ENCODE measurements at regions not wholly inside any gene's neighbourhood (a gene's known extent, or its start where the extent isn't known, plus 50 kb on each side); places are given as distances from the start of the nearest gene placed in this dataset.
"Not testable (repeated sequence)": the region's sequence is repeated elsewhere in the genome, so short reads cannot be mapped to it uniquely, and the experiment has no call there.

GRCh38 chr20:54839224-54839623, 363.8 kb downstream of the DOK5 start:
- H3K27ac ChIP-seq (ENCODE audit: low read depth in 2 of 2, low read length in 1 of 2), result no peak overlapping the region
- WGBS, 2 donors, result 64% methylated on average over 6 of the region's 6 CpGs
- no peaks in the 10 kb centered on the region for H3K4me1 ChIP-seq (ENCODE audit: control insufficient read depth in 2 of 2, insufficient read depth in 2 of 2, low read length in 1 of 2)
- no peaks in the 10 kb centered on the region for H3K27me3 ChIP-seq (ENCODE audit: control insufficient read depth in 1 of 2, insufficient read depth in 2 of 2, low read length in 2 of 2)
- H3K9me3 ChIP-seq (ENCODE audit: control insufficient read depth in 2 of 2, insufficient read depth in 1 of 2, low read depth in 1 of 2, low read length in 1 of 2), result no peaks in the 10 kb centered on the region
- H3K36me3 ChIP-seq (ENCODE audit: control insufficient read depth in 2 of 2, insufficient read depth in 2 of 2, low read length in 1 of 2), result no peaks in the 10 kb centered on the region
- H3K4me3 ChIP-seq (ENCODE audit: low read depth in 1 of 2, low read length in 2 of 2), result no peak overlapping the region

DNA sequence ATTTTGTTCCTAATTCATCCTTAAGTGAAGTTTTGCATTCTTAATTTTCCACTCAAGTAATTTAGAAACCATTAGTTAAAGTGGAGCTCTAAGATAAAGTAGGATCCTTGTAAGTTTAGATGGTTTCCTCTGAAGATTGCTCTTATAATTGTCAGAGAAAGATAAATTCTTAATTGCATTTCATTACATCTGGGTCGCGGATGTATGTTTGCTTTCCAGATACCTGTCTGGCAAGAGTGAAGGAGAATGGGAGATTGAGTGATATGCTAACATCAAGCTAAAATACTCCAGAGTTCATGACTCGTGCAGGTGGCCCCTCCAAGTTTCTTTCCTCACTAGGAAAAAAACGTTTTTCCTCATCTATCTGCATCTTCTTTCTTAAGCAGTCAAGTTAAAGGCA, 361.8 kb downstream of the DOK5 start:
- Histone ChIP-seq H3K4me3 (ENCODE audit: low read depth in 1 of 2, low read length in 2 of 2) (no peak overlapping the region), H3K27me3 (ENCODE audit: control insufficient read depth in 1 of 2, insufficient read depth in 2 of 2, low read length in 2 of 2) (no peaks in the 10 kb centered on the region), H3K27ac (ENCODE audit: low read depth in 2 of 2, low read length in 1 of 2) (no peak overlapping the region), H3K36me3 (ENCODE audit: control insufficient read depth in 2 of 2, insufficient read depth in 2 of 2, low read length in 1 of 2) (no peaks in the 10 kb centered on the region), H3K9me3 (ENCODE audit: control insufficient read depth in 2 of 2, insufficient read depth in 1 of 2, low read depth in 1 of 2, low read length in 1 of 2) (no peaks in the 10 kb centered on the region), H3K4me1 (ENCODE audit: control insufficient read depth in 2 of 2, insufficient read depth in 2 of 2, low read length in 1 of 2) (no peaks in the 10 kb centered on the region)
- 41 to 42% methylated on average over 4 of the region's 4 CpGs for WGBS, 2 donors

DNA sequence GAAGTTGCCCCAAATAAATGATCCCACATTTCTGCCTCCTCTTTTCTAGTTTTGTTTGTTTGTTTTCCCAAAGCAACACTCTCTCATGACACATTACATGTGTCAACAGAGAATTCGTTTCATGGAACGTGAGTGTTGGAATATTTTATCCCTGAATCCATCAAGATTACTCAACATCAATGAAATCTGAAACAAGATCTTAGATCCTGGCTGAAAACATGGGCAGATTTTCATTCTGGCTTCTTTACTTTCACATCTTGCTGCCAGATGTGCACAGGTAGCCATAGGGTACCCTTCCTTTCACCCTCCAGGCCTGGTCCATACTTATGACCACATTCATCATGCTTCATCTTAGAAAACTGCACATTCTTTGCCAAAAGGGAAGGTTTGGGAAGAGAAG, 347.0 kb downstream of the DOK5 start:
- no peaks in the 10 kb centered on the region for H3K4me1 ChIP-seq (ENCODE audit: control insufficient read depth in 2 of 2, insufficient read depth in 2 of 2, low read length in 1 of 2)
- no peaks in the 10 kb centered on the region for H3K36me3 ChIP-seq (ENCODE audit: control insufficient read depth in 2 of 2, insufficient read depth in 2 of 2, low read length in 1 of 2)
- 63 to 65% methylated on average over 2 of the region's 2 CpGs for WGBS, 2 donors
- no peaks in the 10 kb centered on the region for H3K27me3 ChIP-seq (ENCODE audit: control insufficient read depth in 1 of 2, insufficient read depth in 2 of 2, low read length in 2 of 2)
- H3K4me3 ChIP-seq (ENCODE audit: low read depth in 1 of 2, low read length in 2 of 2), result no peak overlapping the region
- H3K9me3 ChIP-seq (ENCODE audit: control insufficient read depth in 2 of 2, insufficient read depth in 1 of 2, low read depth in 1 of 2, low read length in 1 of 2), result no peaks in the 10 kb centered on the region
- no peak overlapping the region for H3K27ac ChIP-seq (ENCODE audit: low read depth in 2 of 2, low read length in 1 of 2)

GRCh38 chr20:54820392-54820791, 345.0 kb downstream of the DOK5 start:
- no peaks in the 10 kb centered on the region for H3K36me3 ChIP-seq (ENCODE audit: control insufficient read depth in 2 of 2, insufficient read depth in 2 of 2, low read length in 1 of 2)
- H3K4me1 ChIP-seq (ENCODE audit: control insufficient read depth in 2 of 2, insufficient read depth in 2 of 2, low read length in 1 of 2), result no peaks in the 10 kb centered on the region
- no peak overlapping the region for H3K4me3 ChIP-seq (ENCODE audit: low read depth in 1 of 2, low read length in 2 of 2)
- H3K9me3 ChIP-seq (ENCODE audit: control insufficient read depth in 2 of 2, insufficient read depth in 1 of 2, low read depth in 1 of 2, low read length in 1 of 2), result no peaks in the 10 kb centered on the region
- no peak overlapping the region for H3K27ac ChIP-seq (ENCODE audit: low read depth in 2 of 2, low read length in 1 of 2)
- H3K27me3 ChIP-seq (ENCODE audit: control insufficient read depth in 1 of 2, insufficient read depth in 2 of 2, low read length in 2 of 2), result no peaks in the 10 kb centered on the region

DNA sequence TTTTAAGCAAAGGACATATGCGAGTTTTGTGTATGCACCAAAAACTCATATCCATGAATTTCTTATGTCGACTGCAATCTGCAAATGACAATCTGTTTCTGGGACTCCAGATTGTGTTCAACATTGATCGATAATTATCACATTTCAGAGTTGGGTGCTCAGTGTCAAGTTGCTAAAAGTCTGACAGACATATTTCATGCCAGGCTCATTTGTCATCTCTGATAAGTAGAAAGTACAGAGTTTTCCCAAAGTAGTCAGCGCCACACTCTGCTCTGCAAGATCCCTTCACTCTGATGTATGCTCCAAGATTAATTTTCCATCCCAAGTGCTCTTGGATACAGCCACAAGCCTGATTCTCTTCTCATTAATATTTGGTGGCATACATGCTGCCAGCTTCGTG, 331.1 kb downstream of the DOK5 start:
- no peaks in the 10 kb centered on the region for H3K4me1 ChIP-seq (ENCODE audit: control insufficient read depth in 2 of 2, insufficient read depth in 2 of 2, low read length in 1 of 2)
- no peak overlapping the region for H3K4me3 ChIP-seq (ENCODE audit: low read depth in 1 of 2, low read length in 2 of 2)
- H3K27ac ChIP-seq (ENCODE audit: low read depth in 2 of 2, low read length in 1 of 2), result no peak overlapping the region
- H3K27me3 ChIP-seq (ENCODE audit: control insufficient read depth in 1 of 2, insufficient read depth in 2 of 2, low read length in 2 of 2), result no peaks in the 10 kb centered on the region
- H3K36me3 ChIP-seq (ENCODE audit: control insufficient read depth in 2 of 2, insufficient read depth in 2 of 2, low read length in 1 of 2), result no peaks in the 10 kb centered on the region
- WGBS, 2 donors, result 80 to 84% methylated on average over 5 of the region's 5 CpGs
- H3K9me3 ChIP-seq (ENCODE audit: control insufficient read depth in 2 of 2, insufficient read depth in 1 of 2, low read depth in 1 of 2, low read length in 1 of 2), result no peaks in the 10 kb centered on the region

DNA sequence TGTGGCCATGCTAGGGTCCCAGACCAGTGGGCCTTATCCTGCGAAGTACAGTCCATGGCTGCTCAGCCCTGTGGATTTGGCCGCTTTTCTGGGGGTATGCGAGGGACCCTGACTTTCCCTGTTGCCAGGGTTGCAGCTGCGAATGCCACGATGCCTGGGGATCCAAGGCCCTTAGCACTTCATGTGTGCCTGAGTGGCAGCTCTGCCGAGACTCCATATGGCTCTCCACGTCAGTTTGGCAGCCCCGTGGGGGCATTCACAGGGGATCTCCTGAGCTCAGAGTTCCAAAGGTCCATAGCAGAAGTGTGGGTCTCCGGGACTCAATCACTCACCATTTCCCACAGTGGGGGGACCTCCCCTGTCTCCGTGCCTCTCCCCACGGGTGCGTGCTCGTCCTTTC, 319.5 kb downstream of the DOK5 start:
- H3K4me1 ChIP-seq (ENCODE audit: control insufficient read depth in 2 of 2, insufficient read depth in 2 of 2, low read length in 1 of 2), result no peaks in the 10 kb centered on the region
- H3K36me3 ChIP-seq (ENCODE audit: control insufficient read depth in 2 of 2, insufficient read depth in 2 of 2, low read length in 1 of 2), result no peaks in the 10 kb centered on the region
- H3K27me3 ChIP-seq (ENCODE audit: control insufficient read depth in 1 of 2, insufficient read depth in 2 of 2, low read length in 2 of 2), result no peaks in the 10 kb centered on the region
- H3K9me3 ChIP-seq (ENCODE audit: control insufficient read depth in 2 of 2, insufficient read depth in 1 of 2, low read depth in 1 of 2, low read length in 1 of 2), result no peaks in the 10 kb centered on the region
- 89 to 91% methylated on average over 13 of the region's 13 CpGs for WGBS, 2 donors
- no peak overlapping the region for H3K4me3 ChIP-seq (ENCODE audit: low read depth in 1 of 2, low read length in 2 of 2)
- H3K27ac ChIP-seq (ENCODE audit: low read depth in 2 of 2, low read length in 1 of 2), result no peak overlapping the region

- no peak overlapping the region for H3K27ac ChIP-seq (ENCODE audit: low read depth in 2 of 2, low read length in 1 of 2)
- WGBS, 2 donors, result 74 to 77% methylated on average over 6 of the region's 6 CpGs
- no peaks in the 10 kb centered on the region for H3K4me1 ChIP-seq (ENCODE audit: control insufficient read depth in 2 of 2, insufficient read depth in 2 of 2, low read length in 1 of 2)
- no peaks in the 10 kb centered on the region for H3K9me3 ChIP-seq (ENCODE audit: control insufficient read depth in 2 of 2, insufficient read depth in 1 of 2, low read depth in 1 of 2, low read length in 1 of 2)
- H3K27me3 ChIP-seq (ENCODE audit: control insufficient read depth in 1 of 2, insufficient read depth in 2 of 2, low read length in 2 of 2), result no peaks in the 10 kb centered on the region
- no peaks in the 10 kb centered on the region for H3K36me3 ChIP-seq (ENCODE audit: control insufficient read depth in 2 of 2, insufficient read depth in 2 of 2, low read length in 1 of 2)
- H3K4me3 ChIP-seq (ENCODE audit: low read depth in 1 of 2, low read length in 2 of 2), result no peak overlapping the region
Measured at GRCh38 chr20:54794110-54794509, 318.7 kb downstream of the DOK5 start.

GRCh38 chr20:54793291-54793992, 318.0 kb downstream of the DOK5 start:
- no peaks in the 10 kb centered on the region for H3K9me3 ChIP-seq (ENCODE audit: control insufficient read depth in 2 of 2, insufficient read depth in 1 of 2, low read depth in 1 of 2, low read length in 1 of 2)
- WGBS, 2 donors, result 87 to 88% methylated on average over 9 of the region's 9 CpGs
- H3K4me3 ChIP-seq (ENCODE audit: low read depth in 1 of 2, low read length in 2 of 2), result no peak overlapping the region
- H3K27ac ChIP-seq (ENCODE audit: low read depth in 2 of 2, low read length in 1 of 2), result no peak overlapping the region
- no peaks in the 10 kb centered on the region for H3K4me1 ChIP-seq (ENCODE audit: control insufficient read depth in 2 of 2, insufficient read depth in 2 of 2, low read length in 1 of 2)
- no peaks in the 10 kb centered on the region for H3K27me3 ChIP-seq (ENCODE audit: control insufficient read depth in 1 of 2, insufficient read depth in 2 of 2, low read length in 2 of 2)
- no peaks in the 10 kb centered on the region for H3K36me3 ChIP-seq (ENCODE audit: control insufficient read depth in 2 of 2, insufficient read depth in 2 of 2, low read length in 1 of 2)

DNA sequence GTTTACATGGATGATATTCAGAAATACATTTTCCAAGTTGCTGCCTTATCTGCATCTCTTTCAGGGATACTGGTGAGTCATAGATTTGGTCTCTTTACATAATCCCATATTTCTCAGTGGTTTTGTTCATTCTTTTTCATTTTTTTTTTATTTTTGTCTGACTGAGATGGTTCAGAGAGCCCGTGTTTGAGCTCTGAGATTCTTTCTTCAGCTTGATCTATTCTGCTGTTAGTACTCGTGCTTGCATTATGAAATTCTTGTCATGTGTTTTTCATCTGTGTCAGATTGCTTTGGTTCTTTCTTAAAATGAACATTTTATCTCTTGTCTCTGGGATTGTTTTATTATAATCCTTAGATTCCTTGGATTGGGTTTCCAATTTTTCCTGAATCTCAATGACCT, 317.3 kb downstream of the DOK5 start:
- WGBS, 2 donors, result 71 to 72% methylated on average over 2 of the region's 2 CpGs

DNA sequence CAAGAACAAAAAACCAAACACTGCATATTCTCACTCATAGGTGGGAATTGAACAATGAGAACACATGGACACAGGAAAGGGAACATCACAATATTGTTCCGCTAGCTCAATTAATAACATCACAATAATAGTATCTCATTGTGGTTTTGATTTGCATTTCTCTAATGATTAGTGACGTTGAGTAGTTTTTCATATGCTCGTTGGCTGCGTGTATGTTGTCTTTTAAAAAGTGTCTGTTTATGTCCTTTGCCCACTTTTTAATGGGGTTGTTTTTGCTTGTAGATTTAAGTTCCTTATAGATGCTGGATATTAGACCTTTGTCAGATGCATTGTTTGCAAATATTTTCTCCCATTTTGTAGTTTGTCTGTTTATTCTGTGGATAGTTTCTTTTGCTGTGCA, 312.9 kb downstream of the DOK5 start:
- H3K4me1 ChIP-seq (ENCODE audit: control insufficient read depth in 2 of 2, insufficient read depth in 2 of 2, low read length in 1 of 2); H3K36me3 ChIP-seq (ENCODE audit: control insufficient read depth in 2 of 2, insufficient read depth in 2 of 2, low read length in 1 of 2); H3K9me3 ChIP-seq (ENCODE audit: control insufficient read depth in 2 of 2, insufficient read depth in 1 of 2, low read depth in 1 of 2, low read length in 1 of 2); H3K4me3 ChIP-seq (ENCODE audit: low read depth in 1 of 2, low read length in 2 of 2); H3K27me3 ChIP-seq (ENCODE audit: control insufficient read depth in 1 of 2, insufficient read depth in 2 of 2, low read length in 2 of 2); H3K27ac ChIP-seq (ENCODE audit: low read depth in 2 of 2, low read length in 1 of 2): not testable (repeated sequence)
- 94 to 97% methylated on average over 4 of the region's 4 CpGs for WGBS, 2 donors

More for the DNA sequence above, 317.3 kb downstream of the DOK5 start:
- H3K4me3 ChIP-seq (ENCODE audit: low read depth in 1 of 2, low read length in 2 of 2), result no peak overlapping the region
- no peaks in the 10 kb centered on the region for H3K27me3 ChIP-seq (ENCODE audit: control insufficient read depth in 1 of 2, insufficient read depth in 2 of 2, low read length in 2 of 2)
- H3K27ac ChIP-seq (ENCODE audit: low read depth in 2 of 2, low read length in 1 of 2), result no peak overlapping the region
- no peaks in the 10 kb centered on the region for H3K36me3 ChIP-seq (ENCODE audit: control insufficient read depth in 2 of 2, insufficient read depth in 2 of 2, low read length in 1 of 2)
- H3K9me3 ChIP-seq (ENCODE audit: control insufficient read depth in 2 of 2, insufficient read depth in 1 of 2, low read depth in 1 of 2, low read length in 1 of 2), result no peaks in the 10 kb centered on the region
- no peaks in the 10 kb centered on the region for H3K4me1 ChIP-seq (ENCODE audit: control insufficient read depth in 2 of 2, insufficient read depth in 2 of 2, low read length in 1 of 2)
